ENCODE measurements at regions not wholly inside any gene's neighbourhood (a gene's known extent, or its start where the extent isn't known, plus 50 kb on each side); places are given as distances from the start of the nearest gene placed in this dataset.

DNA sequence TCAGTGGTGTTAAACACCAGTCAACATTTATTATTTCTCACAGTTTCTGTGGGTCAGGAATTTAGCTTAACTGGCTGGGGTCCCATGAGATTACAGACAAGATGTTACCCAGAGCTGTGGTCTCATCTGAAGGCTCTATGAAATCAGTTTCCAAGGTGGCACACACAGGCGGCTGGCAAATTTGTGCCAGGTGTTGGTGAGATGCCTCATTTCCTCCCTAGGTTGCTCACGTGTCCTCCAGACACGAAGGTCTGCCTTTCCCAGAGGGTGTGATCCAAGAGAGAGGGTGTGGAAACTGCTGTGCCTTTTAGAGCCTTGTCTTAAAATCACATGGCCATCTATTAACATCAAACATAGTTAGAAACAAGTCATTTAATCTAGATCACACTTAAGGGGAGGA lies 209.0 kb downstream of the JCAD start:
- Histone ChIP-seq H3K4me1 (ENCODE audit: control insufficient read depth, insufficient read depth, low read length) (peaks cover 6% of the 10 kb centered on the region), H3K9ac (ENCODE audit: low read length) (no peak overlapping the region), H3K36me3 (ENCODE audit: control insufficient read depth, insufficient read depth, low read length, severe bottlenecking) (no peaks in the 10 kb centered on the region), H3K27me3 (replicated peaks; ENCODE audit: control insufficient read depth, insufficient read depth, low read length) (no peaks in the 10 kb centered on the region), H3K4me3 (ENCODE audit: low read length) (no peak overlapping the region), H3K9me3 (ENCODE audit: control insufficient read depth, low read length) (peaks cover 4% of the 10 kb centered on the region)
- no peak for DNase-seq (ENCODE audit: low read depth)

DNA sequence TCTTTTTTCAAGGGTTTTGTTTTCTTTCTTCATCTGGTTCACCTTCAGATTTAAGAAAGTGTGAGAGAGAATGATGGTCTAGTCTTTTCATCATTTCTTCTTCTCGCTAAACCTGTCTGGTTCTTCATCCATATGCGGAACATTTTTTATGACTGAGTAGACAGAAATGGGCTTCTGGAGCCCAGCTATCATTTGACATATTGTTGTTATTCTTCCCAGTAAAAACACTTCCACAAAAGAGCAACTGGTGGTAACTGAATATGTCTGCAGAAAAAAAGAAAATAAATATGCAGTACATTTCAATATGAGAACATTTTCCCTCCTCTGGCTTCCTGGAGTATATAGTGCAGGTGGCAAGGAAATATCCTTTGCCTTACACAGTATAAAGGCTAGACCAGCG lies 209.5 kb downstream of the JCAD start:
- Histone ChIP-seq H3K9ac (ENCODE audit: low read length) (no peak overlapping the region), H3K36me3 (ENCODE audit: control insufficient read depth, insufficient read depth, low read length, severe bottlenecking) (no peaks in the 10 kb centered on the region), H3K4me1 (ENCODE audit: control insufficient read depth, insufficient read depth, low read length) (peaks cover 6% of the 10 kb centered on the region), H3K4me3 (ENCODE audit: low read length) (peak overlapping the region; percentile 13), H3K27me3 (replicated peaks; ENCODE audit: control insufficient read depth, insufficient read depth, low read length) (no peaks in the 10 kb centered on the region), H3K9me3 (ENCODE audit: control insufficient read depth, low read length) (peaks cover 9% of the 10 kb centered on the region)
- DNase-seq (ENCODE audit: low read depth): no peak

DNA sequence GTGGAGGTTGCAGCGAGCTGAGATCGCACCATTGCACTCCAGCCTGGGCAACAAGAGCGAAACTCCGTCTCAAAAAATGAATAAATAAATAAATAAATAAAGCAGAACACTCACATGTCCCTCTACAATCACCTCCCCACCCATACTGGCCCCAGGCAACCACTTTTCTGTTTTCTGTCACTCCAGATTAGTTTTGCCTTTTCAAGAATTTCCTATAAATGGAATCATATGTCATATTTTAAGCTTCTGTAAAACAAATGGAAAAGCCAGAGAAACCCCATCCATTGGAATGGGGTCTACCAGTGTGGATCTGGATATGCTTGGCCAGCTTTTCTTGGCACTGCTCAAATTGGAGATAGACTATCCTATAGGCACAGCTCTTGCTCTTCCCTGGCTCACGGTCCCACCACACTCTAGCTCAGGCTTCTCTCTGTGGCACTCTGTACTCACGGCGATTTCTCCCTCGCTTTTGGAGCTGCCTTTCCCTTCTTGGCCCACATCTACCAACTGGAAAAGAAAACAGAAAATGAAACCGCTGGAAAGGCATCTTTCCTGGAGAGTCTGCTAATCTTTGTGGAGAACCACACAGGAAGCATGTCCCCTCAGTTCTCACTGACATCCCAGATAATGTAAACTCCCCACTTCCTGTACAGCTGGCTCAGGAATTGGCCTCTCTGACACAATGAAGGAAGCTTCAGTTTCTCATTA lies 210.1 kb downstream of the JCAD start:
- peaks cover 6% of the 10 kb centered on the region for H3K4me1 ChIP-seq (ENCODE audit: control insufficient read depth, insufficient read depth, low read length)
- H3K4me3 ChIP-seq (ENCODE audit: low read length): peak overlapping the region; percentile 13
- H3K36me3 ChIP-seq (ENCODE audit: control insufficient read depth, insufficient read depth, low read length, severe bottlenecking): no peaks in the 10 kb centered on the region
- peaks cover 15% of the 10 kb centered on the region for H3K9me3 ChIP-seq (ENCODE audit: control insufficient read depth, low read length)
- no peaks in the 10 kb centered on the region for H3K27me3 ChIP-seq (replicated peaks; ENCODE audit: control insufficient read depth, insufficient read depth, low read length)
- H3K9ac ChIP-seq (ENCODE audit: low read length): peak overlapping the region; percentile 24
- peak; percentile 76 for DNase-seq (ENCODE audit: low read depth)

DNA sequence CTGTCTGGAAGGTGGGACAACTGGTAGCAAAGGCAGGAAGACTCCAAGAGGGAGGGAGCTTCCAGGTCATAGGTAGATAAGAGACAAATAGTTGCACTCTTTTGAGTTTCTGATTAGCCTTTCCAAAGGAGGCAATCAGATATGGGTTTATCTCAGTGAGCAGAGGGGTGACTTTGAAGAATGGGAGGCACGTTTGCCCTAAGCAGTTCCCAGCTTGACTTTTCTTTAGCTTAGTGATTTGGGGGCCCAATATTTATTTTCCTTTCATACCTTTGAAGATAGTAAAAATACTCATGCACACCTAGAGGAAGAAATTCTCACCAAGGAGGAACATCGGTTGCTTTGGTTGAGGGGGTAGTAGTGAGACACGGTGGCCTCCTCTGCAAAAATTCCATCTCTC lies 212.1 kb upstream of the SVIL start:
- Histone ChIP-seq H3K4me1 (ENCODE audit: control insufficient read depth, insufficient read depth, low read length) (peaks cover 6% of the 10 kb centered on the region), H3K9me3 (ENCODE audit: control insufficient read depth, low read length) (peaks cover 16% of the 10 kb centered on the region), H3K9ac (ENCODE audit: low read length) (no peak overlapping the region), H3K4me3 (ENCODE audit: low read length) (no peak overlapping the region), H3K27me3 (replicated peaks; ENCODE audit: control insufficient read depth, insufficient read depth, low read length) (peaks cover 5% of the 10 kb centered on the region), H3K36me3 (ENCODE audit: control insufficient read depth, insufficient read depth, low read length, severe bottlenecking) (no peaks in the 10 kb centered on the region)
- no peak for DNase-seq (ENCODE audit: low read depth)

DNA sequence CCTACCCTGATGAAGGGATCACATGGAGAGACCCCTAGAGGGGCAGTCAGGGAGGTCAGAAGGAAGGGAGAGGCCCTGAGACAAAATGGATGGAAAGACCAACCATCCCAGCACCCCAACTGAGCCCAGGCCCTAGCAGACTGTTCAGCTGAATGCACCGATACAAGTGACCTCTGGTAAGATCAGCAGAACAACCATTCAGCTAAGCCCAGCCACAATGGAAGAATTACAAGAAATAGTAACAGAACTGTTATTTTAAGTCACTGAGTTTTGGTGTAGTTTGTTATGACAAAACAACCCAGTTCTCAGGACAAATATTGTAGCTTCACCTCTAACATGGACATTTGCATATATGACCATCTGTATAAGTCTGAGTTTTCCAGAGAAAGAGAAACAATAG lies 210.4 kb upstream of the SVIL start:
- Histone ChIP-seq H3K4me1 (ENCODE audit: control insufficient read depth, insufficient read depth, low read length) (peaks cover 6% of the 10 kb centered on the region), H3K9ac (ENCODE audit: low read length) (no peak overlapping the region), H3K4me3 (ENCODE audit: low read length) (no peak overlapping the region), H3K27me3 (replicated peaks; ENCODE audit: control insufficient read depth, insufficient read depth, low read length) (peaks cover 12% of the 10 kb centered on the region), H3K9me3 (ENCODE audit: control insufficient read depth, low read length) (peaks cover 16% of the 10 kb centered on the region), H3K36me3 (ENCODE audit: control insufficient read depth, insufficient read depth, low read length, severe bottlenecking) (no peaks in the 10 kb centered on the region)
- DNase-seq (ENCODE audit: low read depth): no peak

- Histone ChIP-seq H3K27me3 (replicated peaks; ENCODE audit: control insufficient read depth, insufficient read depth, low read length) (peaks cover 21% of the 10 kb centered on the region), H3K4me3 (ENCODE audit: low read length) (no peak overlapping the region), H3K36me3 (ENCODE audit: control insufficient read depth, insufficient read depth, low read length, severe bottlenecking) (no peaks in the 10 kb centered on the region), H3K9me3 (ENCODE audit: control insufficient read depth, low read length) (peaks cover 16% of the 10 kb centered on the region), H3K4me1 (ENCODE audit: control insufficient read depth, insufficient read depth, low read length) (no peaks in the 10 kb centered on the region), H3K9ac (ENCODE audit: low read length) (no peak overlapping the region)
- no peak for DNase-seq (ENCODE audit: low read depth)
These were observed 208.4 kb upstream of the SVIL start for GRCh38 chr10:29843143-29843542.

- no peak for DNase-seq (ENCODE audit: low read depth)
- H3K27me3 ChIP-seq (replicated peaks; ENCODE audit: control insufficient read depth, insufficient read depth, low read length): peaks cover 28% of the 10 kb centered on the region
- no peaks in the 10 kb centered on the region for H3K36me3 ChIP-seq (ENCODE audit: control insufficient read depth, insufficient read depth, low read length, severe bottlenecking)
- H3K4me3 ChIP-seq (ENCODE audit: low read length): no peak overlapping the region
- H3K4me1 ChIP-seq (ENCODE audit: control insufficient read depth, insufficient read depth, low read length): no peaks in the 10 kb centered on the region
- H3K9ac ChIP-seq (ENCODE audit: low read length): no peak overlapping the region
- H3K9me3 ChIP-seq (ENCODE audit: control insufficient read depth, low read length): peaks cover 16% of the 10 kb centered on the region
These were observed 207.2 kb upstream of the SVIL start for GRCh38 chr10:29841724-29842649.

DNA sequence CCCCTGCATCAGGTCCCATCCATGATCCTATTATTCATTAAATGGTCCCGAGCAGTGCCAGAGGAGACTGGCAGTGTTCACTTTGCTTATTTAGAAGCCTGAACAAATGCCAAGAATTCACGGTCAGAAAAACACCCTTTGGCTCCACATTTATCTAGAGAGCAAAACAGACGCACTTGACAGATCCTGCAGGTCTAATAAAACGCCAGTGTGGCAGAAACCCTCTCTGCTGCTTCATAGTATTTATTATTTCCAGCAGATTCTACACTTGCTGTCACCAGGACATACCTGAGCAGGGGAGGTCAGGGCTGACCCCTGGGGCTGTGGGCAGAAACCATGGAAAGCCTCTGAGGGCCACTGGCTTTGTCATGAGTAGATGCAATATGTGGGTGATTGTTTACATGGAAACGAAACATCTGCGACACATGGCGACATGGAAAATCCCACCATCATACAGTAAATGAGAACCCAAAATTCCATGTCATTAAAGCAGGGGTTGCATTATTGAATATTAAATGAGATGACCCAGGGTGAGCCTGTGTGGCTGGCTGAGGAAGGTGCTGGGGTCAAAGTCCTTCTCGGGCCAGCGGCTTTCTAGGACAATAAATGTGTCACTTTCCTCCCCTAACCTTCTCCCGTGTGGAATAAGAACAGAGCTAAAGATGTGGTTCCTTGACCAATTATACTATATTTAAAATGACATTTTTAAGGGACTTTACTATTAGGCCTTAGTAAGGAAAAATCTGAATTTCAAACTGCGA lies 205.9 kb upstream of the SVIL start:
- H3K9ac ChIP-seq (ENCODE audit: low read length): no peak overlapping the region
- DNase-seq (ENCODE audit: low read depth): no peak
- H3K4me3 ChIP-seq (ENCODE audit: low read length): no peak overlapping the region
- peaks cover 15% of the 10 kb centered on the region for H3K9me3 ChIP-seq (ENCODE audit: control insufficient read depth, low read length)
- peaks cover 28% of the 10 kb centered on the region for H3K27me3 ChIP-seq (replicated peaks; ENCODE audit: control insufficient read depth, insufficient read depth, low read length)
- no peaks in the 10 kb centered on the region for H3K4me1 ChIP-seq (ENCODE audit: control insufficient read depth, insufficient read depth, low read length)
- no peaks in the 10 kb centered on the region for H3K36me3 ChIP-seq (ENCODE audit: control insufficient read depth, insufficient read depth, low read length, severe bottlenecking)

DNA sequence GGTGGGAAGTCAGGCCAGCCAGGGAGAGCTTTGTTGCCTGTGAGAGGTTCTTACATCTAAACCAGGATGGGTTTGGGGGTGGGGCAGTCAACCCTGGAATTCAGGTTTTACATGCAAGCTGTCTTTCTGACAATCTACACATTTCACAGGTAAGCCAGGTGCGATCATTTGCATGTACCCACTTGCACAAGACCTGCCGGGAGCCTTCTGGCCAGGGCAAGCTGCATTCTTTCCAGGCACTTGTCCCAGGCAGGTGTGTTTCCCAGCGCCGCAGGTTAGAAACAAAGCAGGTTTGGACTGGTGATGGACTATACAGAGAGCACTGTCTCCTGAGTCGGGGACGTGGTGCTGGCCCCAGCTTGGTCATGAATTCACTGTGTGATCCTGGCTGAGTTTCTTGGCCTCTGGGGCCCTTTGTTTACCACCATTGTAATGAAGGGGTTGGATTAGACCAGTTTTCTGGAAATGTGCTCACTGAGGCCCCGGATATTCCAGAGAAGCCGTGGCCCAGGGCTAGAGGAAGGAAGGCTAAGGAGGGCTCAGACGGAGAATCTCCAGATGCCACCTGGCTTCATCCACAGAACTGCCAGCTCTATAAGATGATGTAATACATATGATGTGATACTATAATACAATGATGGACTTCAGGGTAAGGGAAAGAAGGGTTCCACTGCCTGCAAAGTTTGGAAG lies 205.2 kb upstream of the SVIL start:
- Histone ChIP-seq H3K9ac (ENCODE audit: low read length) (no peak overlapping the region), H3K4me3 (ENCODE audit: low read length) (no peak overlapping the region), H3K4me1 (ENCODE audit: control insufficient read depth, insufficient read depth, low read length) (peaks cover 6% of the 10 kb centered on the region), H3K36me3 (ENCODE audit: control insufficient read depth, insufficient read depth, low read length, severe bottlenecking) (no peaks in the 10 kb centered on the region), H3K9me3 (ENCODE audit: control insufficient read depth, low read length) (peaks cover 7% of the 10 kb centered on the region), H3K27me3 (replicated peaks; ENCODE audit: control insufficient read depth, insufficient read depth, low read length) (peaks cover 28% of the 10 kb centered on the region)
- no peak for DNase-seq (ENCODE audit: low read depth)

DNA sequence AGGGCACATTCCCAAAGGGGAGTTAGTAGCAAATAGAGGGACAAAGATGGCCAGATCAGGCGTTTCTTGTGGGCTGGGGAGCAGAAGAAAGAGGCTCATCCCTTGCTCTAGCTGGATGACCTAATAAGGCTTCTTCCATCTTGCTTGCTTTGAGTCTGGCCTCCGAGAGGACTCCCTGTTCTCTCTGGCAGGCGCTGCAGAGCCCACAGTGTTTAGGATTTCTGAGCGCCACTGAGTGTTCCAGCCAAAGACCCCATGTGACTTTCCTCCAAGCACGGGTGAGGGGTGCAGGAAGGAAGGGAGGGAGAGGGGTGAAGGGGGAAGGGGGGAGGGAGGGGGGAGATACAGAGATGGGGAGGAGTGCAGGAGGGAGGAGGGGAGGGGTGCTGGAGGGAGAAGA lies 203.8 kb upstream of the SVIL start:
- Histone ChIP-seq H3K9me3 (ENCODE audit: control insufficient read depth, low read length) (no peaks in the 10 kb centered on the region), H3K36me3 (ENCODE audit: control insufficient read depth, insufficient read depth, low read length, severe bottlenecking) (no peaks in the 10 kb centered on the region), H3K4me1 (ENCODE audit: control insufficient read depth, insufficient read depth, low read length) (peaks cover 14% of the 10 kb centered on the region), H3K9ac (ENCODE audit: low read length) (no peak overlapping the region), H3K27me3 (replicated peaks; ENCODE audit: control insufficient read depth, insufficient read depth, low read length) (peaks cover 24% of the 10 kb centered on the region), H3K4me3 (ENCODE audit: low read length) (no peak overlapping the region)
- DNase-seq (ENCODE audit: low read depth): no peak
